NCI-H774 (cell line): ENCODE measurements at regions not wholly inside any gene's neighbourhood (a gene's known extent, or its start where the extent isn't known, plus 50 kb on each side); places are given as distances from the start of the nearest gene placed in this dataset.
"Not testable (repeated sequence)": the region's sequence is repeated elsewhere in the genome, so short reads cannot be mapped to it uniquely, and the experiment has no call there.

Source experiments
- DNase-seq: peaks from one replicate; lab custom pipeline; 2025; lab: John Stamatoyannopoulos, UW

DNA sequence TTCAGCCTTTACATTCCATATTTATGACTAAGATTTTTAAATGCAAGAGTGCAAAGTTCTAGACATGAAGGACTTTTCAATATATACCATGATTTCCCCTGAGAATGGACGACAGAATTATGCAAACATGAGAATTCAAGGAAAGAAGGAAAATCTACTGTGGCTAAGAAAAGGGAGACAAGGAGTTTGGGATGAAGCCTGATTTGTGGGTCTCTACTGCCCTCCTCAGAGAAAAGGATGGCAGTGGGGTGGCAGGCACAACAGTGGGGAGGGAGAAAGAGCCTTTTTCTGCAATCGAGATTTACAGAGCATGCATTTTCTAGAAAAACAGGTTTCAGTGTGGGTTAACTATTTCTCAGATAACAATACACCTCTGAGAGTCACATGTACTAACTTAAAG lies 466.9 kb upstream of the NRSN1 start:
- peak; percentile 5 for DNase-seq

DNA sequence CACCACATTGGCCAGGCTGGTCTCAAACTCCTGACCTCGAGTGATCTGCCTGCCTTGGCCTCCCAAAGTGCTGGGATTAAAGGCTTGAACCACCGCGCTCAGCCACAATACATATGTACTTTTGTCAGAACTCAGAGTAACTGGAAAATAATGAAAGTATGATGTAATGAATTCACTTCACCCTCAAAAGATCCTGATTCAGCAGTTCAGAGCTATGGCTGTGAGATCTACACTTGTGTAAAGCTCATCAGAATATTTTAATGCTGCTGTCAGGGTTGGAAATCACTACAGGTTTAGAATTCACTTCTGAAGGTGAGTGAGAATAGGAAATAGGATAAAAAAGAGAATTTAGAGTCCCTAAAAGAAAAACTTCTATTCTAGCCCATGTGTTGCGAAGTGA lies 464.5 kb upstream of the NRSN1 start:
- no peak for DNase-seq

DNA sequence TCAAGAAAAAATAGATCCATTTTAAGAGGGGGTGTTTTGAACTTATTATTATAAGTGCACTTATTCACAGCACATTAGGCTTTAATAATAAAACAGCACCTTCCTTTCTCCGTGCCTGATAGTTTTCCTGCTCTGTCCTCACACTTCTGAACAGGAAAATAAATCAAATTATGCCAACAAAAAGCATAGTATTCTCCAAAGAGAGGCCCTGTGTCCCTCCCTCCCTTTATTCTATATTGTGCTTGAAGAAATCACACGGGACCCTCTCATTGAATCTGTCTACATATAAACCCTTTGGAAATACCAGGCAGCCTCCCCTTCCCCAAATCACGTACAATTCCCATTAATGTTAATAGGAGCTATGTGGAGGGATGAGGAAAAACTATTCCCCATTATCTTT lies 462.9 kb upstream of the NRSN1 start:
- DNase-seq = no peak

DNA sequence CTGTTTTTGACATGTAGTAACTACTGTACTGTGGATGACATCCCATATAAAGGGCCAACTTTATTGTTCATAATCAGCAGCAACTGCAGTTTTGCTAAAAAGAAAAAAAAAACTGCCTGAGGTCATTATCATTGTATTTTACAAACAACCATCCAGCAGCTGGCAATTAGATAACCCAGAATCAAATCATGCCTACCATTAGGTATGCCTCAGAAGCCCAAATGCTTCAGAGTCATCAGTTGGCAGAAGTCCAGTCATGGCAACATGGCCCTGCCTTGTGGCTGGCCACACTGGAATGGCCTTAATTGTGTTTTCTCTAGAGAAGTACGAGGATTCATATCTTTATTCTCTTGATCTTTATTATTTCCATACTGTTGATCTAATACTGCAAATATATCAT lies 462.4 kb upstream of the NRSN1 start:
- DNase-seq = no peak

DNA sequence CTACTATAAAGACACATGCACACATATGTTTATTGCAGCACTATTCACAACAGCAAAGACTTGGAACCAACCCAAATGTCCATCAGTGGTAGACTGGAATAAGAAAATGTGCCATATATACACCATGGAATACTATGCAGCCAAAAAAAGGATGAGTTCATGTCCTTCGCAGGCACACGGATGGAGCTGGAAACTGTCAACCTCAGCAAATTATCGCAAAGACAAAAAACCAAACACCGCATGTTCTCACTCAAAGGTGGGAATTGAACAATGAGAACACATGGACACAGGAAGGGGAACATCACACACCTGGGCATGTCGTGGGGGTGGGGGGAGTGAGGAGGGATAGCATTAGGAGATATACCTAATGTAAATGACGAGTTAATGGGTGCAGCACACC lies 460.1 kb upstream of the NRSN1 start:
- not testable (repeated sequence) for DNase-seq

DNA sequence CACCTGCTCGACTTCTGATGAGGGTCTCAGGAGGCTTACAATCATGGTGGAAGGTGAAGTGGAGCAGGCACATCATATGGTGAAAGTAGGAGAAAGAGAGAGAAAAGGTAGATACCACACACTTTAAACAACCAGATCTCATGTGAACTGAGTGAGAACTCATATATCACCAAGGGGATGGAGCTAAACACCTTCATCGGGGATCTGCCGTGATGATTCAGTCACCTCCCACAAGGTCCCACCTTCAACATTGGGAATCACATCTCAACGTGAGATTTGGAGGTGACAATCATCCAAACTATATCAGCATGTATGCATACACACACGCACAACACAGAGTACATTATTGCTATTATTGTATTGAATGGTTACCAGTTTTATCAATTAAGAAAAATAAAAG lies 453.3 kb upstream of the NRSN1 start:
- DNase-seq = no peak

DNA sequence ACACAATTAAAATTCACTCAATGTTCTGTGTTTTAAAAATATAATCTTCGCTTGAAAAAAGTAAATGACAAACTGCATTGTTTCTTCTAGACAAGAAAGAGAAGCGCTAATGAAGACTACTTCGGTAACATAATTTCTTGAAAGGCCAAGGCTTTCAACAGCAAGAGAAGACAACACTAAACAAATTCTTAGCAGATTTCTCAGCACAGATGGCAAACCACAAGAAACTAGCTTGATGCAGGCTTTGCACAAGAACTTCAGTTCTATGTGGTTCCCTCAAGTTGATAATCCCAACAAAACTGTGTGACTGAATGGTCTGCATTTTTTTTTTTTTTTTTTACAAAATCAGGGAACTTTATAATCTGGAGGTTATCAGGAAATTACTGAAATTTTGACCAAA lies 447.4 kb upstream of the NRSN1 start:
- DNase-seq = no peak

DNA sequence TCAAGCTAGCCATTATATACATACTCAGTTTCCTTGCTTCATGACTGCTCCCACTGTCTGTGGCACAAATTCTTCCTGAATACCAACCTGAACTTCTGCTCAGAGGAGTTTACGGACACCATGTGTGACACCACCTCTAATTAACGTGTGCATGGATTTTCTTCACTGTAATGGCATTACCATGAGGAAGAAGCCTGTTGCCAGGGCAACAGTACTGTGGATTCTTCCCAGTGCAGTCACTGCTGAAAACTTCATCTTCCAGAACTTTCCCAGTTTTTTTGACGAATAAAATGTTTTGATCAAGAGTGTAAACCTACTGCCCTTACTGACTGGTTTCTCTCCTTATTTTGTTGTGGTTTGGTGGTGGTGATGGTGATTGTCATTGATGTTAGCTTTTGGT lies 444.3 kb upstream of the NRSN1 start:
- no peak for DNase-seq

DNA sequence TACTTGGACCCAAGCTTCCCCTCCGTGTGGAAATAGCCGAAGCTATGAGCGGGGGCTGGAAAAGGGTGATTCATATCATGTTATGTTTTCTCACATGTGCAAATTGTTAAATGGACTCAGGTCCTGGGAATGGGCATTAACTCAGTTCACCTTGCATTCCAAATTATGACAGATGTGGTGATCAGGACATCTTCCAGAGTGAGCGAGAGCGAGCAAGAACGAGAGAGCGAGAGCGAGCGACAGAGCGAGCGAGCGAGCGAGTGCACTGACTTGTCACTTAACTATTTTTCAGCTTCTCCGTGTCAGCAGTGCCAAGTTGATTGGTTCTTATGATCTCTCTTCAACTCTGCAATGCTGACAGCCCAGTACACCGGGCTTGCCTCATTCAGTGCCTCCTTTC lies 437.4 kb upstream of the NRSN1 start:
- no peak for DNase-seq

DNA sequence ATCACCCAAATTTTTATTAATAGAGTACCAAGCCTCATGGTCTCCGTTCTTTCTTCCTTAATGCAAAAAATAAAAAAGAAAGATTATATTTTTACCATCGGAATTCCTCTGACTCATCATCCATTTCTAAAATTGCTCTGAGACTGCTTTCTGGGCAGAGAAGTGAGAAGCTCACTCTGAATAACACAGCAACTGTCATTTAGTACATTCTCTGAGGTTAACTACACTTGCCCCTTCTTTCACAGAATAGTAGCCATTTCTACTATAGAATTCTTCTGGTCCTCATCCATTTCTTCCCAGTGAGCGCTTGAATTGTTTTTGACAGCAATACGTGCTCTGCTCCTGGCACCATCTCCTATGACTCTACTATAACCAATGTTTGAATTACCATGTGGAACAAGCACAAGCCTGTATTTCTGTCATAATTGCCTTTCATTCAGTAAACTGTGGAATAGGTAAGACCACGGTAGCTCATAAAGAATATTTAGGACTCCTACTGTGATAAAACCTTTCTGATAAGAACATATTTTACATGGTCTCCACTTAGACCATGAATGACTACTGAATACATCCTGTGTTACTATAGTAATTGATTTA lies 435.5 kb upstream of the NRSN1 start:
- DNase-seq = peak; percentile 28

DNA sequence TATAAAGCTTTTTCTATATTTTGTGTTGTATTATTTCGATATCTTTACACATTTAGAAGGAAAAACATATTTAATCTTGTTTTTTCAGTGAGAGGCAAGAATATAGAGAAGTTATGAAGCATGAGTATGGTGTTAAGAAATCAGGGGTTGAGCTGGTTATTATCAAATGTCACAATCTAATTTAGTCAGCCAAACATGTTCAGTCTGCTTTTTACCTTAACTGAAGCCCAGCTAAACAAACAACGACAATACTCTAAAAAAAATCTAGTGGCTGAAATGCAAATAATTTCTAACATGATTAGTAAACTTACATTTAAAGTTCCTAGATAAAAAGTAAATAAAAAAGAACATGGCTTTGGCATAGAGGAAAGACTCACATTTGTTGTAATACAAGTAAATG lies 433.8 kb upstream of the NRSN1 start:
- DNase-seq = no peak

DNA sequence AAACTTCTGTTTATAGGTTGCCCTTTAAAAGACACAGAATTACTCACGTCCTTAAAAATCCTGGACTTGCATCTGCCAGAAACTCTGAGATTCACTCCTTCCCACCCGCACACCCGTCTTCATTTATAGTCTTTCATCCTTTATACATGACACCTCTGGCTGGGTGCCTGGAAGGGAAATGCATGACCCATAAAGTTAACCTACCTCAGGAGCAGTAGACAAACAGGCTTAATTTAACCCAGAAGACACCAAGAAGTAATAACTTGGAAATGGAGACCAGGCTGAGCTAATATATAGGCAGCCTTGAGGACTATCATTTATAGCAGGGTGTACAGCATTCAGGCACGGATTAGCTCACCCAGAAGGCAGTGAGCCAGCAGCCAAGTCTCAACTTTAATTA lies 429.0 kb upstream of the NRSN1 start:
- DNase-seq = no peak

DNA sequence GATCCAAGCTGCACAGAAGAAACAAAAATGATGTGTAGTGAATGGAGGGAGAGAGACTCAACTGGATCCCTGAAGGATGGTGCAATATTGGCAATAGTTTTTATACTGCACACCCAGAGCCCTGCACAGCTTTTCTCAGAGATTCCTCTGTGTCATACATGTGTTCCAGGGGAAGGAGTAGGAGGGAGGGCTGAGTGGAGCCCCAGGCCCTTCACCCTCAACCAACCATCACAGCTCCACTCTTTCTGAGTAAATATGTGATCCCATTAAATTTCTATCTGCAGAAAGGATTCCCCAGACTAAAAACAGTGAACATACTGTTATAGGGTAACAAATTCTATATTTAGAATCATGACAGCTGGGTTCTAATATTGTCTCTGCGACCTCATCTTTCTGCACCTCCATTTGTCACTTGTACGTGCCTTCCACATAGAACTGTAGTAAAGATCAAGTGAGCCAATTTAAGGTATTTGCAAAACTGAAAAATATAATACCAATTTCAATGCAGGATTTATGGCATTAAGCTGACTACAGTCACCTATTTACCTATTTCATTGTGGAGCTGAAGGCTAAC lies 421.4 kb upstream of the NRSN1 start:
- DNase-seq = no peak

DNA sequence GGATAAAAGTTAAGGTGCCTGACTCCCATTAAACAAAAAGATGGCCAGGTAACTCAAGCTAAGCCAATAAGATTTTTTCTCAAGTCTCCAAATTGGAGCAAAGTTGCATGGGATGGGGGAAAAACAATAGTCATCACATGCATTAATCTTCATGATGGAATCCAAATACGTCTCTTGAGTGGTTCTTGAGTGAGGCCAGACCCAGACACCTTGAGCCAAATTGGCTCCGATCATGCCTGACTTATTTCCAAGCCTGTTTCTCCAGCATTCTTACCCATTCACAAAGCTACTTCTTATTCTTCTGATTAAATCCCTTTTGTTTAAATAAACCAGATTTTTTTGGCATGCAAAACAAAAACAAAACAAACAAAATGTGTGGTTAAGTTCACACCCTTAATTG lies 420.3 kb upstream of the NRSN1 start:
- DNase-seq = no peak

DNA sequence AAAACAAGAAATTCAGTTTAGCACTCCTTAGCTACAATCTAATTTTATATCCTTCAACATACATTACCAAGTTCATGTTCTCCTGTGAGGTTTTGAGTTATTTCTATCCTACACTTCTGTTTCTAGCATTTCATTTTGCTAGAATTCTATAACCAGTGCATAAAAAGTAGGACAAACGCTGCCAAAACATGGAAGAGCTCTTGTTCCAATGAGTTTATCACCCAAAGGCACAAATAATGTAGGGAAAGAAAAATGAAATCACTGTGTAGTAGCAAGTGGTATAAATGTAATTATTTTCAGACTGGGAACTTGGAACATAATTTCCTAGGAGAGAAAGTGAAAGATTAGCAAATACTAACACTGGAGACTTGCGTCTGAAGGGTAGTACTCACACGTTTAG lies 413.3 kb upstream of the NRSN1 start:
- no peak for DNase-seq

DNA sequence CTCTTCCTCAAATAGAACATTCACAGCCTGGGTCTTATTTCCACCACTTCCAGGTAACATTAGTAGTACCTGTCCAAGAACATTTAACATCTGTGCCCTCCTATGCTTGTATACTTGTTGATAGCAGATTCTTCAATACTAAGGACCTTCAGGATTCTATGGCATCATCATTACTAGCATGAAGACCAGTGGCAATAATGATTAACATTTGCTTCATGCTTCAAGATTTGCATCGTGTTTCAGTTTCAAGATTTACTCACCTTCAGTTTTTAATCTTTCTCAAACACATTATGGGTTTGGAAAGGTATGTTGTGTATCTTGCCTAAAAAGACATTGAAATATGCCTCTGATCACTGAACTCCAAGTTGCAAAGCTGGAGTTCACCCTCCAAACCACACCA lies 412.8 kb upstream of the NRSN1 start:
- DNase-seq = no peak

DNA sequence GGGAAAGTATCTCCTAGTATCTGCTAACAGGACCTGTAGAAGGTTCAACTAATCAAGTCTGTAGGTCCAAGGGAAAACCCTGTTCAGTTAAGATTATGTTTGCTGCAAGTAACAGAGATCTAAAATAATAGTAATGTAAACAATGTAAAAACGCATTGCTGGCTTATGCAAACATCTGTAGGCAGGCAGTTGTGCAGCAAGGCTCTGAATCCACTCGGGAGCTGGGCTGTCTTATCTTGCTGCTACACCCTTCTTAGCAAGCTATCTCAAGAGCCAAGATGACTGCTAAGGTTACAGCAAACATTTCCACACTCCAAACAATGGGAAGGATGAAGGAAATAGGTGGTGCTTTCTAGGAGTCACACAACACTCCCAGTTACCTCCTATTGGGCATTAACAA lies 397.3 kb upstream of the NRSN1 start:
- no peak for DNase-seq

DNA sequence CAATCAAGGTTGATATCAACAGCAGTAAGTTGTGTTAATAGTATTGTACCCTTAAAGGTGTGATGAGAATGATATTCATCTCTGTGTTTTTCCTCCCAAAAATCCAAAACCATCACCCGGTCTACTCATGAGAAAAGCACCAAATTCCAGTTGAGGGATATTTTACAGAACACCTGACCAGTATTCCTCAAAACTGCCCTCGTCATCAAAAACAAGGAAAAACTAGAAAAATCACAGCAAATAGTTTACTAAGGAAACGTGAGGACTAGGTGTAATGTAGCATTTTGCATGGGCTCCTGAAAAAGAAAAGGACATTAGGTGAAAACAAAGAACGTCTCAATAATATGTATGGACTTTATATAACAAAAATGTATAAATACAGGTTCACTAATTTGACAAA lies 394.4 kb upstream of the NRSN1 start:
- no peak for DNase-seq

DNA sequence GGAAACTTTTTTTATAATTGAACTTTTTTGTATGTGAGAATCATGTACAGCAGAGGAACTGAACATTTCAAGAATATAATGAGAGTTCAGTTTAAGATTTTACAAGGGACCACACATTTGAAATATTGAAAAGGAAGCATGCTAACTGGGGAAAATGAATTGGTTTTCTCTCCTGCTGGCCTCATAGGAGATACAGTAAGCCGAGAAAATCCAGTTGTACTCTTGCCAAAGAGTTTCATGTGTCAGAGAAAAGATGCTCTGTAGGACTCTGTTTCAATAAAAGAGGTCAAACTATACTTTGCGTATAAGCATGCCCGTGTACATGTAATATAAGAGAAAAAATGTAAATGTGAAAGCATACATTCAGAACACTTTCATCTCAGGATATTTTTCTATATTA lies 393.5 kb upstream of the NRSN1 start:
- no peak for DNase-seq

DNA sequence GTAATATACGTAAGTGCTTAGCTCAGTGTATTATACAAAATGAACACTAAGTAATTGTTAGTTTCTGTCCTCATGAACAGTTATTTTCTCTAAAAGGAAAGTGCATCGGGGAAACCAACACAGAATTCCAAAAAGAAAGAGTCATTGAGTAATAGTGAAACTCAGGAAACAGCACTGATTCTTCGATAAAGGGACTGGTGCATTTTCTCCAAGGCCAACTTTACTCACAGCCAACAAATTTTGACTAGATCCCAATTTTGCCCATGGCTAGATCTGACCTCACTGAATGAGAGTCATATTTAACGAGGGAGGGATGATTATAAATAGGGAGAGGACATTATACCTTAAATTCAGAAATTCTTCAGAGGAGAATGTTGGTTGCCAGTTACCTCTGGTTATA lies 390.9 kb upstream of the NRSN1 start:
- no peak for DNase-seq

DNA sequence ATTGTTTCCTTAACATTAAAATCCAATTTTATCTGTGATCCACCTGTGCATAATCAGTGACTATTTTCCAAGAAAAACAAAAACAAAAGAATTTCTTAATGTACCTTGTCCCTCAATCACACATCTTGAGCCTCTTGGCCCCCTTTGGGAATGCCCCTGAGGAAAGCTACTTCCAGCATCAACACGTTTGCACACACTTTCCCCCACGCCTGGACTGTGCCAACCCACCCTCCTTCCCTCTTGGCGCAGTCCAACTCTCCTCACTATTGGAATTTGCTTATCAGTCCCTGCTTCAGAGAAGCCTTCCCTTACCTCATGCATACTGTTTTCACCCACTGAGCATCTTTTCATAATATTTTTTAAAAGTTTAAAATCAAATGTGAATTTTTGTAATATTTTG lies 389.4 kb upstream of the NRSN1 start:
- DNase-seq = no peak

DNA sequence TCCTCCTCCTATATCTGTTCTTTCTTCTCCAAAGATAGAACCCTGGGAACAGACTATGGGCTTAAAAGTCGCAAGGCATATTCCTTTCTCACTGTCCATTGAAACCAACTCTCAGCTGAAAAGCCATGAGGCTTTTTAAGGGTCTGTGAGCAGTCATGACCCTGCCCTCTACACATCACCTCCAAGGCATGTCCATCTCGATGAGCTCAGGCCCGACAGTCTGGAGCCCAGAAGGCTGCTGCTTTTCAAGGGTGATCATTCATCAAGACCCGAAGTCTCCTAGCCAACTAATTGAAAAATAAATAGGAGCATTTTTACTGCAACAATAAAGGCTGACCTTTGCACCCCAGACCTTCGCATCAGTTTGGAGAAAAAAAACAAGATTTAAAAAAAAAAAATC lies 378.8 kb upstream of the NRSN1 start:
- DNase-seq = no peak

DNA sequence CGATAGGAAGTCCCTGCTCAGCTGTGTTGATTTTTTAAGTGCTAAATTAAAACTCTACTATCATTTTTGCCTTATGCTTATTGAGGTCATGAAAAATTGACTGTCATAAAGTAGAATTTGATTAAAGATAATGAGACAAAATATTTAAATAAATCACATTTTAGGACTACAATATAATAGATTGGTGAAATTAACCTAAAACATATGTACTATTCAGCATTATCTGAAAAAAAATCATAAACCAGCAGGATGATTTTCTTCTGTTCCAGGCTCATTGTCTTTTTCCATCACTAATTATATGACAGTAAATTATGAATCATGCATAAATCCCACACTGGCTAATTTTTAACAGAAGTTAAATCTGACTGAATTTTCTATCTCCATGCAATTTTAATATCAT lies 373.6 kb upstream of the NRSN1 start:
- DNase-seq = no peak

DNA sequence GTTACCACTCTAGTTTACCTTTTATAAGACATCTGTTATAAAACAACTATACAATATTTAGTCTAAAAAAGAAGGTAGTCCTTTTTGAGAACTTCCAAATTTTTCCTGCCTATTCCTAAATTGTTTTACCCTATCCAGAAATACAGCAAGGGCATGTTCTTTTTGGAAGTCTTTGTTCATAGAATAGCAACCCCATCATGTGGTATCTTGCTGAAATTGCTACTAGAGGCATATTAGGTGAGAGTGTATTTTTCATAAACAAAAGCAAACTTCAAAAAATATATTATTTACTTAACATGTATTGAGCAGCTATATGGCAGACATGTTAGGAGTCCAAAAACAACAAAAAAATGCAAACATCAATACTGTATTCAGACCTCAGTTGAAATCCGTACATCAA lies 371.8 kb upstream of the NRSN1 start:
- DNase-seq = no peak

DNA sequence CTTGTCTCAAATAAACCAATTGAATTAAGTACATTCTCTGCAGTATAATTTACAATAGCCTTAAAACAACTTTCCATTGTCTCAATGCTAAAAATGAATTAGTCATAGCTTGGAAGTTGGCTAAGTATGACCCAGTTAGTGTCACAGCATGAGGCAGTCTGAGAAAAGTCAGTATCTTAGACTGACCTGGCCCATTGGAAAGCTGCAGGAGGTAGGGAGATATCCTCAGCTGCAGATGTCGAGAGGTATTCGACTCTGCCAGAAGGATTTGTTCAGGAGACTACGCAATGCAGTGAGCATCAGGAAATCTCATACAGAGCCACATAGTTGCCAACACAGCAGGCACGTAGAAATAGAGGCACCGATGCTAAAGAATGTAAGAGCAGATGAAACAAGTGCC lies 350.9 kb upstream of the NRSN1 start:
- DNase-seq = no peak
